HG03558 (cell line): ENCODE measurements at regions not wholly inside any gene's neighbourhood (a gene's known extent, or its start where the extent isn't known, plus 50 kb on each side); places are given as distances from the start of the nearest gene placed in this dataset.

Source experiments
- ATAC-seq: cut with Tn5 transposase; IDR thresholded peaks from one replicate; pipeline ENCODE4 v1.9.1; 2021; ENCODE audit warnings: moderate number of reproducible peaks; ENCODE audit not compliant: unreplicated experiment; ENCODE audit errors: extremely low read depth

GRCh38 chr2:76469066-76469465 is 758.4 kb upstream of the GCFC2 start:
- no peak for ATAC-seq

- ATAC-seq, result no peak
Measured at GRCh38 chr2:76467326-76467725, 756.6 kb upstream of the GCFC2 start.

GRCh38 chr2:76464310-76464709 is 753.6 kb upstream of the GCFC2 start:
- ATAC-seq, result no peak

DNA sequence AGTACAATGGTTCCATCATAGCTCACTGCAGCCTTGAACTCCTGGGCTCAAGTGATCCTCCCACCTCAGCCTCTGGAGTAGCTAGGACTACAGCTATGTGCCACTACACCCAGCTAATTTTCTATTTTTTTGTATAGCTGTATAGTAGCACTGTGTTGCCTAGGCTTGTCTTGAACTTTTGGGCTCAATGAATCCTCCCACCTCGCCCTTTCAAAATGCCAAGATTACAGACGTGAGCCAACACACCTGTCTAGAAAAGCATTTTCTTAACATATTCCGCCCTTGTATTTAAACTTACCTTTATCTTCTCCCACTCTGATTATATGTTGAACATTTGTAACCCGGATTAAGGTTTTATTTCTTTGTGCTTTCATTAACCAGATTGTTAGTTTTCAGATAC is 750.7 kb upstream of the GCFC2 start:
- ATAC-seq, result no peak

GRCh38 chr2:76455910-76456309 is 745.2 kb upstream of the GCFC2 start:
- no peak for ATAC-seq

GRCh38 chr2:76450024-76450475 is 739.3 kb upstream of the GCFC2 start:
- no peak for ATAC-seq

DNA sequence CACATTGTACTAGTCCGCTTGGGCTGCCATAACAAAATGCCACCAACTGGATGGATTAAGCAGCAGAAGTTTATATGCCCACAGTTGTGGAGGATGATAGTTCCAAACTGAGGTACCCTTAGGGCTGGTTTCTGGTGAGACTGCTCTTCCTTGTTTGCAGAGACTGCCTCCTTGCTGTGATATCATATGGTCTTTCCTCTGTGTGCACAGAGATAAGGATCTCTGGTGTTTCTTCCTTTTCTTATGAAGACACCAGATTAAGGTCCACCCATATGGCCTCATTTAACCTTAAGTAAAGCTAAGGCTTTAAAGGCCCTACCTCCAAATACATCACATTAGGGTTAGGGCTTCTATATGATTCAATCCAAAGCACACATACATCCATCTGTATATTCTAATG is 738.2 kb upstream of the GCFC2 start:
- no peak for ATAC-seq

DNA sequence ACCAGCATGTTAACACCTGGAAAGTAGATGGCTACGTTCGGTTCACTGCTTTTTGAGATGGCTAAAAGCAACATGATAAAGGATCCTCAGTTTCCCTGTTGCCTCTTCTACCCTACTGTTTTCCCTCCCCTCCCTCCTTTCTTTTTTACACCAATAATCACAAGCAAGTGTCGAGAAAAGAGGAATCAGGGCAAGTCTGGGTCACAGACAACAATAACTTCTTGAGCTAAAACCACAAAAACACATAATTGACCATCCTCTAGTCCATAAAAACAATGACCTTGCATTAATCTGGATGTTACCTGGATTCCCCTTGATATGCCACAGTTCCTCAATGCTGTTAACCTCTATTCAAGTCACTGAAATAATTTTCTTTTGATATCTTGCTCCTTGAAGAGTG is 736.6 kb upstream of the GCFC2 start:
- ATAC-seq, result no peak

- ATAC-seq, result no peak
Measured at GRCh38 chr2:76446872-76447271, 736.2 kb upstream of the GCFC2 start.

- no peak for ATAC-seq
Measured at GRCh38 chr2:76445880-76446279, 735.2 kb upstream of the GCFC2 start.

DNA sequence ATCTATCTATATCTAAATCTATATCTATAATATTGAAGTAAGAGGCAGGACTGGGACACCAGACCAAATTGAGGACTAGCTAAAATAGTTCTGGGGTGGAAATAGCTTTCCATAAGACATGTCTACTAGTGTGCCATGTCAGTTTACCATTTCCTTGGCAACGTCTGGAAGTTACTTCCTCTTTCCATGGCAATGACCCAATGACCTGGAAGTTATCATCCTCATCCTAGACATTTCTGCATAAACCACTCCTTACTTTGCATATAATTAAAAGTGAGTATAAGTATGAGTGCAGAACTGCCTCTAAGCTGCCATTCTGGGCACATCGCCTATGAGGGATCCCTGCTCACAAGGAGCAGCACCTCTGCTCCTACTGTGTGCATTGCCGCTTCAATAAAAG is 734.0 kb upstream of the GCFC2 start:
- ATAC-seq, result no peak

- no peak for ATAC-seq
Measured at GRCh38 chr2:76437564-76437963, 726.8 kb upstream of the GCFC2 start.

- ATAC-seq, result no peak
Measured at GRCh38 chr2:76429374-76429773, 718.7 kb upstream of the GCFC2 start.

GRCh38 chr2:76427452-76427851 is 716.7 kb upstream of the GCFC2 start:
- no peak for ATAC-seq

DNA sequence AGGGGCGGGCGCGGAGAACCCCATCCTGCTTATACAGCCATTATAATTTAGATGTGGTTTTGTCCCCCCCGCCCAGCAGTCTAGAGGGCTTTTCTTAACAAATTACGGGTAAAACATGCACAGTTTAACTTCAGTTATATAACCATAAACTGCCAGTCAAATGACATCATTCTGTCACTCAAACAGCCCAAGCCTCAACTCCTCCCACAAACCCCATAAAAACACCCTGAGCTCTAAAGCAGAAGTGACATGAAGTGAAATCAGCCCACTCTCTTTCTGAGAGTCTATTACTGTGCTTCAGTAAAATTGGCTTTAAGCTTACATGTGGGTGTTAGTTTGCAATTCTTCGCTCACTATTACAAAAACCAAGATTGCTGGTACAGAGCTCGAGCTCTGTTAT is 705.1 kb upstream of the GCFC2 start:
- no peak for ATAC-seq

GRCh38 chr2:76413436-76413835 is 702.7 kb upstream of the GCFC2 start:
- ATAC-seq, result no peak

- no peak for ATAC-seq
Measured at GRCh38 chr2:76406134-76406855, 695.6 kb upstream of the GCFC2 start.

DNA sequence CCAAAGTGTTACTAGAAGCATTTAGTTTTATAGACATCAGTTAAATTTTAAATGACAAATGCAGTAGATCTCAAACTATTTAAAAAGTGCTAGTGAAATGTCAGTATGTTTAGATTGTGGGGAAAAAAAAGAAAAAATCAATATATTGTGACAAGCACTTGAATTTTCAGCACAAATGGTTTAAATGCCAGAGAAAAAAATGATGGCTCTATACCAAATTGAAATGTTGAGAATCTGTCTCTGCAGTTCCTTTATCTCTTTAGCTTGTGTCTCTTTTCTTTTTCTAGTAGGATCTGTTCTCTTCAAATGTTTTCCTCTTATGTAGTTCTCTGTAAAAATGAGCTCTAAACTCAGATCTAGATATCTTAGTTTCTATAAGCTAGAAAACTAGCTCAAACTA is 682.6 kb upstream of the GCFC2 start:
- no peak for ATAC-seq

DNA sequence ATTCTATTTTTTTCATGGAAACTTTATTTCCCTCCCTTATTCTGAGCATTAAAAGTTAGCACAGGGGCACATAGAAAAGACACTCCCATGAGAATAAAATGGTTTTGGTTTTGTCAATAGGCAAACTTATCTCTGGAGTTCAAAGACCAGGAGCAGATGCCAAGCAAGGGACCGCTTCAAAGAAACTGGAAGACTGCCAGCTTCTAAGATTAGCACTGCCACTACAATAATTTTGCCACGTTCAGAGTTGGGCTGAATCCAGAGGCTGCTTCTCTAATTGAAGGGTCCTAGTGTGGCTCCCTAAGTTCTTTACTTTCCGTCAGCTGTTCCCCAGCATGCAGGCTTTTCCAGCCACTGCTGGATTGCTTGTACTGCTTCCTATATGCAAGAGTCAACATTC is 681.0 kb upstream of the GCFC2 start:
- no peak for ATAC-seq

DNA sequence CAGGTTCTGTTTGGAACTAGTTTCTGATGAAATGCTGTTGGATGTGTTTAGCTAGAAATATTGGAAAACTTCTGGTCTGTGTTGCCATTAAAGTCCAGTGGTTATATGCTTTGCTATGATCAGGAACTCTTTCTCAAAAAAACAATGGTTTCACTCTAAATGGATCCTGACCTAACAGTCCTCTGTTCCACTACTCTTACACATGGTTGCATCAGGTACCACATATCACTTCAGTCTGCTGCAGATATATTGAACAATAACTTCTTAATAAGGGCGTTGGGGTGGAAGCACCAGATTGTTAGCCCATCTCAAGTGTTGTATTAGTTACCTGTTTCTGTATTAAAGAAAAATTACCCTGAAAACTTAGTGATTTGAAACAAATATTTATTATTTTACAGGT is 676.6 kb upstream of the GCFC2 start:
- ATAC-seq, result no peak

- no peak for ATAC-seq
Measured at GRCh38 chr2:76385943-76386342, 675.2 kb upstream of the GCFC2 start.

DNA sequence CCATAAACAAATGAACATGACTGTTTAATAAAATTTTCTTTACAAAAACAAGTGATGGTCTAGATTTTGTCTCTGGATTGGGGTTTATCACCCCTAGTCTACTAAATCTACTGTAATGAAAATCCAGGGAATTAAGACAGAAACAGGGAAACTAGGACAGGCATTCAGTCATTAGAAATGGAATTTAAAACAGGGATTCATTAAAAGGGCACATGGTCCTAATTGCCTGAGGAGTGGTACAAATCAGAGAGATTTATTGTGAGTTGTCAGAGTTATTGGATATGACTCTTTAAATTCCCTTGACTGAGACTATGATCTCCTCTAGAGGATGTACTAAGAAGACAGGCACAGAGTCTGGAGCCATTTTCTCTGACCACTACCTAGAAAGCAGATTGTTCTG is 670.9 kb upstream of the GCFC2 start:
- ATAC-seq, result no peak

DNA sequence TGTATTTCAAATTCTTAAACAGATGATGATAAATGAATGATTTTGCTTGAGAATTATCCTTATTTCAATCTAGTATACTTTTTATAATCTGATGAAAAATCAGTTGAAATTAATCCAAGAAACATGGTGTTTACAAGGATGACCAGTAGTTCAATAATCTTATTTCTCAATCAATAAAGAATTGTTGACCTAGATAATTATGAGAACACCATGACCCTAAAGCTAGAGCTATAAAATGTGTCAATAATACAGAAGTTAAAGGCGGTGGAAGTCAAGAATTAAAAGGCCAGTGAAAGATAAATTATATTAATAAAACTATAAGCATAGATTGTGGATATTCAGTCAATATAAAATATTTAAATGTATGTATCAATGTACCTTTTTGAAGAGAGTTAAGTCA is 667.4 kb upstream of the GCFC2 start:
- ATAC-seq, result no peak
